Heart right ventricle (tissue), 16 donors: ENCODE measurements at regions not wholly inside any gene's neighbourhood (a gene's known extent, or its start where the extent isn't known, plus 50 kb on each side); places are given as distances from the start of the nearest gene placed in this dataset.
A peak's percentile ranks its signal among the peaks of the same experiment; 100 is the strongest.

ENCODE experiments used
- ATAC-seq, 8 donors: fragments of 200-7000 bp; cut with Tn5 transposase; one replicate each; pipeline ENCODE4 v1.9.1; 2020; ENCODE audit warnings: mild to moderate bottlenecking in 8 of 8, moderate library complexity in 8 of 8, moderate number of reproducible peaks in 1 of 8
- DNase-seq, 2 donors: peaks; one replicate each; pipeline ENCODE4 v3.0.0-alpha.2; 2020
- H3K27ac ChIP-seq, 10 donors: fragments of 200-600 bp; sonication (generic) in 2 of 10; one replicate each; pipeline versions ENCODE4 v1.5.0 to v1.8.0; 2020 to 2022; ENCODE audit warnings: mild to moderate bottlenecking in 3 of 10
- H3K27me3 ChIP-seq, 7 donors: fragments of 200-600 bp; one replicate each; pipeline ENCODE4 v1.8.0; 2021 to 2022; ENCODE audit warnings: mild to moderate bottlenecking in 2 of 7
- H3K36me3 ChIP-seq, 9 donors: fragments of 200-600 bp; sonication (generic) in 1 of 9; one replicate each; pipeline versions ENCODE4 v1.5.0 to v1.8.0; 2020 to 2022; ENCODE audit warnings: mild to moderate bottlenecking in 2 of 9
- H3K4me1 ChIP-seq, 9 donors: fragments of 200-600 bp; sonication (generic) in 1 of 9; one replicate each; pipeline versions ENCODE4 v1.5.0 to v1.8.0; 2020 to 2022; ENCODE audit warnings: mild to moderate bottlenecking in 4 of 9
- H3K4me3 ChIP-seq, 10 donors: fragments of 200-600 bp; sonication (generic) in 2 of 10; one replicate each; pipeline versions ENCODE4 v1.5.0 to v1.8.0; 2020 to 2022; ENCODE audit warnings: mild to moderate bottlenecking in 7 of 10, moderate library complexity in 2 of 10
- H3K9me3 ChIP-seq, 11 donors: fragments of 200-600 bp in 10 of 11; sonication (generic) in 2 of 11; one replicate each; pipeline versions ENCODE4 v1.5.0 to v1.8.0; 2013 to 2022; ENCODE audit warnings: mild to moderate bottlenecking in 2 of 11, control low read depth in 1 of 11, moderate library complexity in 1 of 11
- CTCF ChIP-seq, 9 donors: fragments of 200-600 bp; sonication (generic) in 2 of 9; IDR thresholded peaks; one replicate each; pipeline versions ENCODE4 v1.5.0 to v1.8.0; 2021 to 2022; ENCODE audit warnings: antibody characterized with exemption in 9 of 9, mild to moderate bottlenecking in 5 of 9, moderate library complexity in 1 of 9
- WGBS, 2 donors: extraction: QIAGEN DNeasy Blood & Tissue Kit; methylation state at CpG; one replicate each; pipeline ENCODE4 v1.1.7; 2013; ENCODE audit warnings: inconsistent platforms in 1 of 2; 5-methylcytosine and 5-hydroxymethylcytosine counted together
- intact Hi-C, 10 donors: fragments of 100-400 bp; cut with DNase I; formaldehyde crosslinking; loops; one replicate each; pipeline versions ENCODE4 v1.11.1 to v1.14.2; 2022
- donor health status: Arrhythmogenic right ventricular cardiomyopathy.
- donor health status: ischemic (EF 13 %, LVEDD 7.1; RV severe dilation, severe dysfunction).
- donor health status: healthy with polysubstance abuse.
- donor health status: DM: no; HTN: yes; CAD: no.
- donor health status: DM: no; HTN: no; CAD: no.
- donor health status: ischemic (EF 25% LVEDD 6.9; RV normal size, moderate dysfunction).
- donor health status: ischemic (EF 25% LVEDD 5.7; RV mildly dilated, moderate dysfunction).
- donor health status: healthy.
- donor health status: DM: yes; HTN: yes; CAD: no.
- donor health status: Ischemic cardiomyopathy.
- donor health status: ischemic (EF 35%, LVEDD 5.7; RV mildly dilated, moderate dysfunction).
- donor health status: nonischemic (EF 11% LVEDD 7.7; RV severe dilation, severe dysfunction).
- donor health status: DM: yes; HTN: yes; CAD: no.
- donor health status: PGD.
- donor health status: ischemic (EF 29% LVEDD 5.4; RV normal size, mild dysfunction).
- donor health status: nonischemic (EF 23%, LVEDD 6.1; RV moderate dilation, normal function).

GRCh38 chr1:173353350-173353749 lies 123.8 kb upstream of the PRDX6 start:
- no peak overlapping the region for H3K4me3 ChIP-seq
- no peak overlapping the region for H3K27ac ChIP-seq
- TF ChIP-seq CTCF (IDR thresholded peaks at IDR 0.05): no peak
- H3K27me3 ChIP-seq: no peaks in the 10 kb centered on the region
- no peaks in the 10 kb centered on the region for H3K36me3 ChIP-seq
- WGBS, 2 donors: 95 to 97% methylated on average over 4 of the region's 4 CpGs
- H3K4me1 ChIP-seq: peaks cover 0 to 7% (median 0%) of the 10 kb centered on the region in 9 donors
- DNase-seq (no peak), ATAC-seq (no peak)
- intact Hi-C loops: no loop called here
- H3K9me3 ChIP-seq: peaks cover 0 to 20% (median 0%) of the 10 kb centered on the region in 11 donors

GRCh38 chr1:173354937-173355280 lies 122.2 kb upstream of the PRDX6 start:
- DNase-seq: no peak
- Histone ChIP-seq H3K27me3 (no peaks in the 10 kb centered on the region), H3K9me3 (peaks cover 0 to 20% (median 0%) of the 10 kb centered on the region in 11 donors), H3K36me3 (no peaks in the 10 kb centered on the region), H3K4me1 (peaks cover 0 to 7% (median 0%) of the 10 kb centered on the region in 9 donors), H3K27ac (no peak overlapping the region), H3K4me3 (no peak overlapping the region)
- no peak for TF ChIP-seq CTCF (IDR thresholded peaks at IDR 0.05)
- WGBS, 2 donors: 86 to 93% methylated on average over 3 of the region's 3 CpGs
- intact Hi-C loops: no loop called here
- no peak for ATAC-seq

GRCh38 chr1:173355281-173356031 lies 121.7 kb upstream of the PRDX6 start:
- WGBS, 2 donors: 66 to 76% methylated on average over 5 of the region's 5 CpGs
- Histone ChIP-seq H3K9me3 (peaks cover 0 to 20% (median 0%) of the 10 kb centered on the region in 11 donors), H3K27ac (no peak overlapping the region), H3K4me1 (peaks cover 0 to 7% (median 0%) of the 10 kb centered on the region in 9 donors), H3K4me3 (no peak overlapping the region), H3K27me3 (no peaks in the 10 kb centered on the region), H3K36me3 (no peaks in the 10 kb centered on the region)
- ATAC-seq: peak in 3 of 8 donors; percentile 29 to 52 (median 34)
- TF ChIP-seq CTCF (IDR thresholded peaks at IDR 0.05): no peak
- intact Hi-C loops: no loop called here
- DNase-seq: no peak

GRCh38 chr1:173356191-173356762 lies 120.9 kb upstream of the PRDX6 start:
- Histone ChIP-seq H3K4me3 (no peak overlapping the region), H3K27me3 (no peaks in the 10 kb centered on the region), H3K27ac (no peak overlapping the region), H3K4me1 (peaks cover 0 to 11% (median 0%) of the 10 kb centered on the region in 9 donors), H3K9me3 (peaks cover 0 to 20% (median 0%) of the 10 kb centered on the region in 11 donors), H3K36me3 (no peaks in the 10 kb centered on the region)
- 91 to 96% methylated on average over 2 of the region's 2 CpGs for WGBS, 2 donors
- TF ChIP-seq CTCF (IDR thresholded peaks at IDR 0.05): no peak
- intact Hi-C loops: no loop called here
- DNase-seq: no peak
- no peak for ATAC-seq
